ENCODE measurements at regions not wholly inside any gene's neighbourhood (a gene's known extent, or its start where the extent isn't known, plus 50 kb on each side); places are given as distances from the start of the nearest gene placed in this dataset.

- no peak for TF ChIP-seq FOXP1 (CRISPR knock-in tag; IDR thresholded peaks at IDR 0.05; ENCODE audit: borderline replicate concordance)
- no peak for TF ChIP-seq FOXK1 (CRISPR knock-in tag; IDR thresholded peaks at IDR 0.05)
- no peak for TF ChIP-seq KAT7 (CRISPR knock-in tag; IDR thresholded peaks at IDR 0.05; ENCODE audit: borderline replicate concordance)
- TF ChIP-seq SMAD3 (CRISPR knock-in tag; IDR thresholded peaks at IDR 0.05; ENCODE audit: borderline replicate concordance) = no peak
- no peak for TF ChIP-seq CTCF (IDR thresholded peaks at IDR 0.05)
- TF ChIP-seq OVOL2 (CRISPR knock-in tag; IDR thresholded peaks at IDR 0.05; ENCODE audit: borderline replicate concordance) = no peak
- no peak for TF ChIP-seq PREB (CRISPR knock-in tag; IDR thresholded peaks at IDR 0.05; ENCODE audit: borderline replicate concordance)
- no peak for TF ChIP-seq MYBL2 (CRISPR knock-in tag; IDR thresholded peaks at IDR 0.05)
- TF ChIP-seq ZNF263 (CRISPR knock-in tag; IDR thresholded peaks at IDR 0.05; ENCODE audit: low read depth) = no peak
- TF ChIP-seq FOXJ3 (CRISPR knock-in tag; IDR thresholded peaks at IDR 0.05; ENCODE audit: borderline replicate concordance) = no peak
- no peak for TF ChIP-seq ZNF317 (CRISPR knock-in tag; IDR thresholded peaks at IDR 0.05; ENCODE audit: borderline replicate concordance, low read depth)
- TF ChIP-seq CREM (CRISPR knock-in tag; IDR thresholded peaks at IDR 0.05) = no peak
- no peak for TF ChIP-seq ZNF232 (CRISPR knock-in tag; IDR thresholded peaks at IDR 0.05)
These were observed 128.2 kb downstream of the ASMT start for GRCh38 chrX:1743105-1743504.
